HG03469 (cell line): ENCODE measurements at regions not wholly inside any gene's neighbourhood (a gene's known extent, or its start where the extent isn't known, plus 50 kb on each side); places are given as distances from the start of the nearest gene placed in this dataset.

Experiments
- ATAC-seq: cut with Tn5 transposase; IDR thresholded peaks from one replicate; pipeline ENCODE4 v1.9.1; 2021; ENCODE audit warnings: mild to moderate bottlenecking, moderate library complexity, moderate number of reproducible peaks; ENCODE audit not compliant: unreplicated experiment

DNA sequence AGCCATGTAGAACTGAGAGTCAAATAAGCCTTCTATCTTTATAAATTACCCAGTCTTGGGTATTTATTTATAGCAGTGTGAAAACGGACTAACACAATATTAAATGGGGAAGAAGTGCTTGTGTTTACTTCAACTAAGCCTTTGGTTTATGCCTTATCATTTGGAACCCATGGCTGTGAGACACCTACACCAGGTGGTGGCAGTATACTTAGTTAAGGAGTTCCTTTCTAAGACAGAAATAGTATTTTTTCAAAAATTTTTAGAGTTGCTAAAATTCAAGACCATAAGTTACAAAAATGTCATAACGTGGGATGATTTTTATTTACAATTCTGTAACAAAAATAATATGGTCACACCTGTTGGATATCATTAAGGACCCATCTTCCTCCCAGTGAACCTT lies 354.5 kb upstream of the SOX14 start:
- ATAC-seq, result no peak

DNA sequence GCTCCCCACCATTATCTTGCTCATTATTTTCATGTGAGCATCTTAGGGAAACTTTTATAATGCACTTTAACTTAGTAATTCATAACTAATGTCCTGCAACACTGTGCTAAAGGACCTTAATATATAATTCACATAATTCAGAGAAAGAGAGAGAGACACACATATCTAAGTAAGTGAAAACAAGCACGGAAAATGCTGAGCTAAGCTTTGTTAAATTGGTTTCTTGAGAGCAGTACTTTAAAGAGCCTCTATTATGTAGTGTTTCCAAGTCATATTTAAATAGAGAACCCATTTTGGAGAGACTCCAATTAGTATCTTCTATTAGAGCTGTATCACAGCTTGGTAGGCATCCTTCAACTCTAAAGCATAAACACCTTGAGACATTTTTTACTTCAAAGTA lies 354.1 kb upstream of the SOX14 start:
- ATAC-seq, result no peak

DNA sequence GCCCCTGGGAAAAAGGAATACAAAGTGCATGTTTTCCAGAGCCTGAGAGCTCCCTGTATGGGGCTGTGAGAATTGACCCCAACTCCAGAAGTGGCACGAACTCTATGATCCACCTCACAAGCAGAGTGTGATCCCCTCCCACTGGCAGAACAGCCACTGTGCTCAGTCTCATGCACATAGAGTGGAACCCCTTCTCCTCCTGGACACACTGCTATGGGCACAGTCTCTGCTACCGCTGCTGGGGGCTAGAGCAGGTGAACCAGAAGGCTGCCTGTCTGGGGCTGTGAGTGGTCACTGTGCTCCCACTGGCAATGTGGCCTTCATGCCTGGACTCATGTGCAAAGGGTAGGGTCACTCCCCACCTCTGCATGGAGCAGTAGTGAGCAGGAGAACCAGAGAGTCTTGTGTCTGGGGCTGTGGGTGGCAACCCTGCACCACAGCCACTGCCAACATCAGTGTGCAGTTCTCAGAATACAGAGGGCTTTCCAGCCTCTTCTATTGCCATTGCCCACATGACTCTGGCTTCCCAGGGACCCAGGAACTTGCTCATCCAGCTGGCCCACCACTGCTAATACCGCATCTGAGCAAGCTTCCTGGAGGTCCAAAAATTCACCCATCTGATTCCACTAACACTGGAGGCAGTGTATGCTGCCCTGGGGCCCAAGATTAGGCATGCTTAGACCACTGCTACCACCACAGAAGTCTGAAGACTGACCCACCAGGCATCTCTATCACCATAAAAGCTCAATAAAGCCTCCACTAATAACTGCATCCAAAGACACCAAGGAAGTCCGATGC lies 343.7 kb upstream of the SOX14 start:
- no peak for ATAC-seq

DNA sequence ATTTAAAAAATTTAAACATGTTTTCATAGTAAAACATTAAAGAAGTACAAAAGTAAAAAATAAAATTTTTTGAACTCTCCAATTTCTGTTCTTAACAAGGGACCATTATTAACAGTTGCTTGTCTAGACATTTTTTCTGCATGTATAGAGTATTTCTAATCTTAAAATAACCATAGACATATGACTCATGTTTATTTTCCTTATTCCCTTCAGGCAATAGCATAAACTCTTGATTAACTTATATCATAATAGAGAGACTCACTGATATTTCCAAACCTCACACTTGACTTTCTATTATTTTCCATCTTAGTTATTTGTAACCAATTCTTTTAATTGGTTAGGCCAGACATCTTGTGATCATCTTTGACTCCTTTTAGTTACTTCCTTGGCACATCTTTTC lies 325.6 kb upstream of the SOX14 start:
- ATAC-seq, result no peak

DNA sequence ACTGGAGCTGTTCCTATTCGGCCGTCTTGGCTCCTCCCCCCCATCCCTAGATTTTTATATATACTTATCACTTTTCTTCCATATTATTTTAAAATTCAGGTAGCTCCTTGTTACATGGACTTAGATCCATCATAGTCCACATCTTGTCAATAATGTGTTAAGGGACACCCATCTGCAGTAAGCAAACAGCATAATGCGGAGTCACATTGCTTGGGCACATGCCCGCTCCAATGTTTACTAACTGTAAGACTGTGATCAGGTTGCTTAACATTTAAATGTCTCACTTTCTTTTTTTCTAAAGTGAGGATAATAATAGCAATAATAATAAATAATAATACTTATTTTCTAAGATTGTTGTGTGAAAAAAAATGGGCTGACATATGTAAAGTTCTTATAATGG lies 303.2 kb upstream of the SOX14 start:
- no peak for ATAC-seq

DNA sequence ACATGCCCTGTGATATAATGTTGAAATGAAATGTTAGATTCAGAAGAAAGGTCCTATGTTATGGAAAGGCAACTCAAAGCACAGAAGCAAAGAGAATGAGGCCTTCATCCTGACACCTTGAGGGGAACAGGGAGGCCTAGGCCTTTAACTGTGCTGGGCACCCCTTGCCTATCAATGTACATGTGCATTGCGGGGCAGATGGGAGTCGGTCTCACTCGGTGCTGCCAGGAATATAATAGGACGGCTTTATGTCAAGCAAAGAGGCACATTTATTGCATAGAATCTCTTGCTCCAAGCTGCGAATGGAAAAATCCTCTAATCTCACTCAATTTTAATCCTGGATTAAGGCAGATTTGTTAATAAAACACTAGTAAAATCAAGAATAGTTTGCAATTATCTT lies 301.0 kb upstream of the SOX14 start:
- ATAC-seq, result no peak

DNA sequence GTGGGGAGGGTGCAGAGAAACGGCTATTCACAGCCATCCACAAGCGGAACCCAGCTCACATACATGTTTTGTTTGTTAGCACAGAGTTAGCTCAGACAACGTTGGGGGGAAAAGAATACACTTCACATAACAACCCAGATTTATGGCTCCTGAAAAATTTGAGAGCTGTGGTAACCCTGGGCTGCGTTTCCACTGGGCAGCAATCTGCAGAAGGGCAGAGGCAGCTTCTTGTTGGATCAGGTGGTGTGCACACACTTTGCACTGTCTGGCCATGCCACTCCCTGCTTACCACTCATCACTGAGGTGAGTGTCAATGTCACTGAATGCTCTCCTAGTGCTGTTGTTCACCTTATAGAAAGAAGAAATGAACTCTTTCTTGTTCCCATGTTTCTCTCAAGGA lies 299.8 kb upstream of the SOX14 start:
- ATAC-seq, result no peak

DNA sequence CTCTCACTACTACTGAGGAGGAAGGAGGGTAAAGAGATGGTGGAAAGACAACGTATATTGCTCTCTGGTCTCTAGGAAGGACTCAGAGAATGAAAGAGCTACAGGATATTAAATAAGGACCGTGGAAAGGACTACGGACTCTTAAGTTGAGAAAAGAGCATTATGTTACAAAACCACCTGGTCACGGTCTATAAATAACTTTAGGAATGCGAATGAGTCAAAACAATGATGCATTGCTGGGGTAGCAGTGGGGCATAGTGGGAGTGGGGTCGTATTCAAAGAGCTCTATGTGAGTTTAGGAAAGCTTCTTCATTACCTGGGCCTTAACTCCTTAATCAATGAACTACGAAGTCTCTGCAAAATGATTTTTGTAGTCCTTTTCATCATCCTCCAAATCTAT lies 295.7 kb upstream of the SOX14 start:
- ATAC-seq, result no peak

DNA sequence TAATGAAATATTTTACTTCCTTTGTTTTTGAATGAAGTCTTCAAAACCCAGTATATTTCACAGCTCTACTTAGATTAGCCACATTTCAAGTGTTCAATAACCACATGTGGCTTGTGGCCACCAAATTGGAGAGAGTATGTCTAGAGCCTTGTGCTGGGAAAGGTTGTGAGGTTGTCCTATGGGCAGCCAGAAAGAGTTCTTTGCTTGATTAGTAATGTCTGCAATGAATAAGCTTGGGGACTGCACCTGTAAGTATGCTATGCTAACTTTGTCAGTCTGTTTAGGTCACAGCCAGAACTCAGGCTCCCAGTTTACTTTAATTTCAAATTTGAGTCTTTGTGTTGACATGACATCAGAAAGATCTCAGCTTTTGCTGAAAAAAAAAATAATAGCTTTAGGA lies 294.9 kb upstream of the SOX14 start:
- no peak for ATAC-seq

DNA sequence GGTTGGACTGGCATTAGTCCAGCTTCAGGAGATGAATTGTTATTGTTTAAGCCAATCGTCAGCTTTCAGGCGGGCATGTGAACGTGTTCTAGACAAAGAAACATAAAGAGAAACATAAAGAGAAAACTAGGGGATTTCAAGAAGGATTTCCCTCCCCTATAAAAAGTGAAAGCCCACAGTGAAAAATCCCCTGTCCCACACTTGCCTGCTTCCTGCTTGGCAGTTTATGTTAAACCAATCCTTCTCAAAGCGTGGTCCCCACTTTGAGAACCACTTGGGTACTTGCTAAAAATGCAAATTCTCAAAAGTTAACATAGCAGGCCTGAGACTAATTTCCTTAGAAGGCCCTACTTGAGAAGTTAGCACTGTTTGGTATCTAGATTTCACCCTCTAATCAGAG lies 293.0 kb upstream of the SOX14 start:
- ATAC-seq, result no peak

DNA sequence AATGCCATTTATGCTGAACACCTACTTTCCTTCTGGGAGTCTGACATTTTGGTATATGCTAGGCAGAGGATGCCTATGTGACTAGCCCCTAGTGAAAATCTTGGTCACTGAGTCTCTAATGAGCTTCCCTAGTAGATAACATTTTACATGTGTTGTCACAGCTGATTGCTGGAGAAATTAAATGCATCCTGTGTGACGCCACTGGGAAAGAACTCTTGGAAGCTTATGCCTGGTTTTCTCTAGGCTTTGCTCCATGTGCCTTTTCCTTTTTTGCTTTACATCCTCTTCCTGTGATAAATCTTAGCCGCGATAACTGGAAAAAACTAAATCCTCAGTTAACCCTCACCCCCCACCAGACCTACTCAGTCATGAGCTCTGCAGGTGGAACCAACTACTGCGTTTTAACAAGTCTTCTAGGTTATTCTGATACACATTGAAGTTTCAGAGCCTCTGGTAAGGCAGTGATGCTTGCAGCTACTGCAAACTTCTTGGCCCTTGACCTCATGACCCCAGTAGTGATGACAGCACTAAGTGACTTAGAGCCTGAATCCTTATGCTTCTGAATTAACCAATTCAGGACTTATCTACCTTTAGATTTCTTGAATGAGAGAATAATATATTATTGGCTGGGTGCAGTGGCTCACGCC lies 292.4 kb upstream of the SOX14 start:
- no peak for ATAC-seq

DNA sequence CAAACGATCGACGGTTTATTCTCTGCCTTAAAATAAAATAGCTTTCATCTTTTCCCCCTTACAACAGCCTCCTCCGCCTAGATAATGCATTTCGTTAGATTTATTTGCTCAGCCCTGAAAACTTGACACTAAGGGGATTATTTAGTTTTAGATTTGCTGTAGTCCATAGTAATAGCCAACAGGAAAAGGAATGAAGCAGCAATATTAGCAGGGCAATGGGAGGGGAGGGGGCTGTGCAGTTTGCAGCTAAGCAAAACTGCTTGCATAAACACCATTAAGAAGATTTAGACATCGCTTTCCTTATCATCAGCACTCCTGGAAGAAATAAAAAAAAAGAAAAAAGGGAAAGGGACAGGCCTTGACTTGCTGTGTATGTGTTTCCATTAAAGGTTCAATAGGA lies 286.5 kb upstream of the SOX14 start:
- ATAC-seq, result no peak

DNA sequence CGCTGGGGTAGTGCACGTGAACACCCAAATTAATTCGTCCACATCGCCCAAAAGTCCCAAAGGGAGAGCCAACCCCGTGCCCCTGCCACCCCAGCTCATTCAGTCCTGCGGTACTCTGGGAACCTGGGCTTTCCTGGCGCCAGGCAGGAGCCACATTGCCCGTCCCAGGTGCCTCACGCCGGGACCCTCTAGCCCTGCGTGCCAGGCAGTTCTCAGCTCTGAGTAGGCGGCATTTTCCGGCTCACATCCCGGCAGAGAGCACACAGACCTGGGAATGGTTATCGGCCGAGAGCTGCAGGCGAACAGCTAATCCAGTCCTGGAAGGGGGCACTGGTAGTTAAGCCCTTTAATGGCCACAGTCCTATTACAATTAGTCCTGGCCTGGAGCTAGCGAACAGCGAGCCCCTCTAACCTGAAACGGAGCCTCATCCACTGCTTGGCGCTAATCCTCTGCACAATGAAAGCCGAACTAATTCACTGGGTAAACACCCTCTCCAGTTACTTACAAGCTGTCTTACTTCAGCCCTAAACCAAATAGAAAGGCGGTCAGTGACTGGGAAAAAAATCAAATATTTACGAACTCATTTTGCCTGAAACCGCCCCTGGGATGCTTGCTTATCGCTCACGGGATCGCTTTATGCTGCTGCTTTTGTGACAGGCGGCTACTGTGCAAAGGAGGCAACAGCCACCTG lies 254.6 kb upstream of the SOX14 start:
- ATAC-seq, result no peak

DNA sequence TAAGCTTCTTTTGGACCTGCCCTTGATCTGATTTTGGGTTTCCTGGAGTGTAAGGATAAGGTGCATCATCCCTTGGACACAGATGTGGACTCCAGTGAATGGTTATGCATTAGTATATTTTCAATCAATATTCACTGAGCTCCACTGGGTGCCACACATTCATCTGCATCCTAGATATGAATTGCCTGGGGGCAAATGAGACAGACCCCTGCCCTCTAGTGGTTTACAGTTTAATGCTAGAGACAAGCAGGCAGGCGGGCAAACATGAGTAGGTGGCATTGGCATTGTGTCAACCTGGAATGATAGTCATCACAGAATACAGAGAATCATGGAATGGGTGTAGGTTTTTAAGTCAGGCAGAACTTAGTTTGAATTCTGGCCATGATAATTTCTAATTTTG lies 252.5 kb upstream of the SOX14 start:
- no peak for ATAC-seq

DNA sequence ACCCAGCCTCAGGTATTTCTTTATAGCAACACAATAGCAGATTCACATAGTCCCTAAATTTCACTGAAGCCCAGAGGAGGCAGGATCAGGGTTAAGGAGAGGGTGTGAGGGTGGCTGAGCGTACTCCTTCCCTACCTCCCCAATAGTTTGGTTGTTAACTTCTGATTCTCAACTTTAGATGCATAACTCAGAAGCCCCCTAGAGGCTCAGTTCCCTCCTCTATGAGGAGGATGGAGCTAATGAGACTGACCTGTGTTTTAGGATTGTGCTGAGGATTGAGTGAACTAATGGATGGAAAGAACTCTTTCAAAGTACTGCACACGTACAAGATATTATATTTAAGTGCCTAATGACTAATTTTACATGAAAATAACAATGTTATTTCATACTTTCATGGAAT lies 249.3 kb upstream of the SOX14 start:
- ATAC-seq, result no peak

DNA sequence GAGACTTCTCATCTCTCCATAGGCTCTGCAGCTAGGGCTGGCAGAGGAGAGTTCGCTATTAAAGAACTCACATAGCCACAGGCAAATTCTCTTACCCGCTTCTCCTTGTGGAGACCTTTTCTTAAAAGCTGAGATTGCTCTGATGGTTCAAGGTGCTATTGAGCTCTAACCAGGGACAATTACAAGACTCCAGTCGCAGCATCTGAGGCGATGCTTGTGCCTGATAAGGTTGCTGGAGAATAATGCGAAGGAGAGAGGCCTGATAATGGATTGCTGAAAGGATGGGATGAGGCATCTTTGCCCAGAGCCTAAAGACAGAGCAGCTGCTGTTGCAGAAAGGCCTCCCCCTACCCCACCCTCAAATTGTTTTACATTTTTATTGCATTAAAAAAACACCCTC lies 244.5 kb upstream of the SOX14 start:
- no peak for ATAC-seq

DNA sequence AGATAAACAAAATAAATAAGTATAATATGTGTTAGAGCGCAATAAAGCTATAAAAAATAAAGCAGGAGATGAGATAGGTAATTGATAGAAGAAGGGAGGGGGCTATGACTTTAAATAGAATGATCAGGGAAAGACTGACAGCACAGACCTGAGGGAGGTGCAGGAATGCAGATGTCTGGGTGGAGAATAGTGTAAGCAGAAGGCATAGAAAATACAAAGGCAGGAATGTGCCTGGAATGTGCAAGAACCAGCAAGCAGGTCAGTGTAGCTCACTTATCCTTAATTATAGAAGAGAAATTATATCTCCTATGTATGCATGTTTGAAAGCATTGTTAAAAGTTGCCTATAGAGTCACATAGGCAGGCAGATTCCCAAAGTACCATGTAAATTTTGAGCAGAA lies 239.4 kb upstream of the SOX14 start:
- ATAC-seq, result no peak

DNA sequence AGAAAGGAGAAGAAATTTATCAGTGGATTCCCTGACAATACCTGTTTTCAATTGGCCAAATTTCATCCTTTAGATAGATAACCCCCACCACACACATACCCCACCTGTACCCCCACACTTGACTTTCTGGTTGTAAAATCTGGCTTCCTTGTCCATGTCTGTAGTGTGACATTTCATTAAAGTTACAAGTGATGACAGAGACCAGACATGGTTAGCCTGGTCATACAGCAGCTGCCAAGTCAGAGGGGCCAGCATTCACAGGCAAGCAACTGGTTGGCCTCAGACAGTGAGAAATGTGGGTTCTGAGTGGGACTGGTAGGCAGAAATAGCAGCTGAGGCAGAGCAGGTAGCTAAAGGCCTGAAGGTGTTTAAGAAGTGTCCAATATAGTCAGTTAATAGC lies 238.6 kb upstream of the SOX14 start:
- ATAC-seq, result no peak

DNA sequence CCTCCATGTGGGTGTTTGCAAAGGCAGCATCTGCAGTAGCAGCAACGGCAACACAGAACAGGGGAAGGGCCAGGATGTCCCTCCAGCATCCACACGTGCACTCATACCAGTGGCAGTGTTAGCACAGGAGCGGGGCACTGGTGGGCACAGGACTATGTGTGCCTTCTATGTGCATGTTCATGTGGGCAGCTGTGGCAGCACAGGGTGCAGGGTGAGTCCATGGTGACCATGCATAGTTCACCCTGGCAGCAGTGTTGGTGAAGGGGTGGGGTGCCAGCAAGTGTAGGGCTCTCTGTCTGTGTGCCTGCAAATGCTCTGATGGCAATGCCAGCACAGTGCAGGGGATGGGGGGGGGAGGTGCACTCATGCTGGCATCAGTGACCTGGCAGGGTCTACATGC lies 222.1 kb upstream of the SOX14 start:
- ATAC-seq, result no peak

DNA sequence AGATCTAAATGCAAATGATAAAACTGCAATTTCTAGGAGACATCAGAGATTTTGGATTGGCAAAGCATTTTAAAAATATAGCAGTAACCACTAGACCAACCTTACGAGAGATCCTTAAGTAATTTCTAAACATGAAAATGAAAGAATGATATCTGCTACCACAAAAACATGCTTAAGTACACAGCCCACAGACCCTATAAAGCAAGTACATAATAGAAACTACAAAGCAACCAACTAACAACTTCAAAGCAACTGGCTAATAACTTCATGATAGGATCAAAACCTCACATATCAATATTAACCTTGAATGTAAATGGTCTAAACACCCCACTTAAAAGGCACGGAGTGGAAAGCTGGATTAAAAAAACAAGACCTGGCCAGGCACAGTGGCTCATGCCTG lies 209.9 kb upstream of the SOX14 start:
- no peak for ATAC-seq

DNA sequence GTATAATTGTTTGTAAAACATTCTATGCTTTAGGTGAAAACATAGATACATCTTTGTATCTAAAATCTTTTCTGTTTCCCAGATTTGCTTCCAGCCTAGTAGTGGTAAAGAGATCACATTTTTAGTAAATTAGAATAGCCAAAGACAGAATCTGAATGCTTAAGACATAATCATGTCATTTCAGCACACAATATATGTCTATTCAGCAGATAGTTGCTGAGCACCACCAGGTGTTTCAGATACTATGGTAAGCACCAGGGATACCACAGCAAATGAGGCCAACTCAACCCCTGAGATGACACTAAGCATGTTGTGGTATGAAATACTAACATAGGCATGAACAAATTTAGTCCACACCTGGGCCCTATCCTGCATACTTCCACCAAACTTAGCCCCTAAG lies 195.2 kb upstream of the SOX14 start:
- ATAC-seq, result no peak

DNA sequence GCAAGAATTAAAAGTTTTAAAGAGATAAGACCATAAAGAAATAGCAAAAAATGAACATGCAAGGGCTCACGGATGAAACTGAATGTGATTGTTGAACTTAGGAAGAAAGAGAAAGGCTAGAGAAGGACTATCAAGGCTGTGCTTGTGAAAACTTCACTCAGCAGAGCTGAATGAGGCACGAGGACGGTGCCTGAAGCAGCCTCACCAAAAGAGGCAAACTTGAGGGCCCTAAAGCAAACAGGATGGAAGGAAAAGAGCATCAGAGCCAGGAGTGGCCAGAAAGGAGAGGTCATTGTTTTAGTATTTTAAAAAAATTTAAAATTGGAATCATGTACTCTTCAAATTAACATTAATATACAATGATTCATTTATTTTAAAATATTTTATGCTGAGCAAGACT lies 191.2 kb upstream of the SOX14 start:
- no peak for ATAC-seq
